GM18502 (cell line): ENCODE measurements at regions not wholly inside any gene's neighbourhood (a gene's known extent, or its start where the extent isn't known, plus 50 kb on each side); places are given as distances from the start of the nearest gene placed in this dataset.

ENCODE experiments used
- ATAC-seq: cut with Tn5 transposase; IDR thresholded peaks from one replicate; pipeline ENCODE4 v1.9.1; 2021; ENCODE audit warnings: mild to moderate bottlenecking; ENCODE audit not compliant: unreplicated experiment, poor library complexity

- ATAC-seq = no peak
These were observed 111.7 kb upstream of the PTPN1 start for GRCh38 chr20:50398471-50398820.

GRCh38 chr20:50398821-50399554 is 111.2 kb upstream of the PTPN1 start:
- ATAC-seq = no peak

- ATAC-seq = no peak
These were observed 110.6 kb upstream of the PTPN1 start for GRCh38 chr20:50399555-50399916.

GRCh38 chr20:50399917-50400704 is 110.1 kb upstream of the PTPN1 start:
- ATAC-seq = no peak

GRCh38 chr20:50400705-50401586 is 109.2 kb upstream of the PTPN1 start:
- no peak for ATAC-seq

GRCh38 chr20:50401587-50402418 is 108.4 kb upstream of the PTPN1 start:
- no peak for ATAC-seq

GRCh38 chr20:50403565-50404418 is 106.4 kb upstream of the PTPN1 start:
- ATAC-seq = no peak

- no peak for ATAC-seq
These were observed 105.6 kb upstream of the PTPN1 start for GRCh38 chr20:50404419-50405234.

- ATAC-seq = no peak
These were observed 104.8 kb upstream of the PTPN1 start for GRCh38 chr20:50405235-50405914.

GRCh38 chr20:50405915-50406609 is 104.1 kb upstream of the PTPN1 start:
- no peak for ATAC-seq

GRCh38 chr20:50406610-50407136 is 103.5 kb upstream of the PTPN1 start:
- no peak for ATAC-seq

GRCh38 chr20:50408526-50409364 is 101.4 kb upstream of the PTPN1 start:
- ATAC-seq = no peak

GRCh38 chr20:50409495-50409894 is 100.7 kb upstream of the PTPN1 start:
- ATAC-seq = no peak

- ATAC-seq = no peak
These were observed 99.8 kb upstream of the PTPN1 start for GRCh38 chr20:50410343-50410742.

GRCh38 chr20:50412069-50412468 is 98.1 kb upstream of the PTPN1 start:
- ATAC-seq = no peak

GRCh38 chr20:50412499-50412898 is 97.7 kb upstream of the PTPN1 start:
- ATAC-seq = no peak
